Gastrocnemius medialis (tissue), 4 donors: ENCODE measurements at regions not wholly inside any gene's neighbourhood (a gene's known extent, or its start where the extent isn't known, plus 50 kb on each side); places are given as distances from the start of the nearest gene placed in this dataset.

ENCODE experiments used
- CTCF ChIP-seq, 5 experiments: fragments of 450-650 bp in 3 of 5; fragments of 200-600 bp in 2 of 5; sonication (generic) in 2 of 5; IDR thresholded peaks in 4 of 5; conservative IDR thresholded peaks in 1 of 5; 1 replicate in 4 of 5; 2 replicates in 1 of 5; pipeline ENCODE4 v1.5.1; 2016 to 2019; ENCODE audit warnings: antibody characterized with exemption in 5 of 5, mild to moderate bottlenecking in 3 of 5, moderate library complexity in 3 of 5
- POLR2A ChIP-seq, 2 donors: fragments of 450-650 bp; IDR thresholded peaks; one replicate each; pipeline ENCODE4 v1.6.1; 2017; ENCODE audit warnings: antibody characterized with exemption in 2 of 2, mild to moderate bottlenecking in 2 of 2, moderate library complexity in 2 of 2

GRCh38 chr10:131776496-131776895 is 124.3 kb upstream of the PPP2R2D start:
- no peak for TF ChIP-seq CTCF (IDR thresholded peaks at IDR 0.05 in 4 of 5, conservative IDR thresholded peaks at IDR 0.05 in 1 of 5)
- no peak for TF ChIP-seq POLR2A (IDR thresholded peaks at IDR 0.05)
